Endodermal cell (in vitro differentiated cells): ENCODE measurements at regions not wholly inside any gene's neighbourhood (a gene's known extent, or its start where the extent isn't known, plus 50 kb on each side); places are given as distances from the start of the nearest gene placed in this dataset.

Source experiments
- DNase-seq: peaks from one replicate; pipeline ENCODE4 v3.0.0-alpha.2; 2017
- H3K27ac ChIP-seq: 2 replicates; pipeline ENCODE4 v1.5.1; 2013; ENCODE audit warnings: mild to moderate bottlenecking, low read depth, low read length, moderate library complexity
- H3K27me3 ChIP-seq: 2 replicates; pipeline ENCODE4 v1.6.1; 2013; ENCODE audit warnings: mild to moderate bottlenecking, low read length, moderate library complexity; ENCODE audit not compliant: insufficient read depth, control insufficient read depth, poor library complexity, severe bottlenecking
- H3K36me3 ChIP-seq: 2 replicates; pipeline ENCODE4 v1.7.0; 2013; ENCODE audit warnings: mild to moderate bottlenecking, low read length, moderate library complexity; ENCODE audit not compliant: control insufficient read depth, insufficient read depth
- H3K4me1 ChIP-seq: one replicate; pipeline ENCODE4 v1.7.0; 2013; ENCODE audit warnings: low read length; ENCODE audit not compliant: control insufficient read depth, insufficient read depth
- H3K4me3 ChIP-seq: 2 replicates; pipeline ENCODE4 v1.5.1; 2013; ENCODE audit warnings: mild to moderate bottlenecking, low read length, moderate library complexity
- H3K9ac ChIP-seq: 2 replicates; pipeline ENCODE4 v1.6.1; 2013; ENCODE audit warnings: mild to moderate bottlenecking, low read length, moderate library complexity; ENCODE audit not compliant: poor library complexity, severe bottlenecking; ENCODE audit errors: extremely low read depth
- H3K9me3 ChIP-seq: 2 replicates; pipeline ENCODE4 v1.6.1; 2013; ENCODE audit warnings: mild to moderate bottlenecking, low read length, moderate library complexity; ENCODE audit not compliant: control insufficient read depth
- H3K27ac Mint-ChIP-seq: 2 replicates; pipeline ENCODE4 v1.8.0; 2020; ENCODE audit warnings: mixed read lengths
- H3K27me3 Mint-ChIP-seq: 2 replicates; pipeline ENCODE4 v1.8.0; 2021; ENCODE audit warnings: mild to moderate bottlenecking, mixed read lengths; ENCODE audit not compliant: insufficient read depth
- H3K36me3 Mint-ChIP-seq: 2 replicates; pipeline ENCODE4 v1.8.0; 2020; ENCODE audit warnings: low read depth, mixed read lengths
- H3K4me1 Mint-ChIP-seq: 2 replicates; pipeline ENCODE4 v1.8.0; 2020; ENCODE audit warnings: mixed read lengths
- H3K4me3 Mint-ChIP-seq: 2 replicates; pipeline ENCODE4 v1.8.0; 2020; ENCODE audit warnings: mild to moderate bottlenecking, moderate library complexity, mixed read lengths
- H3K9me3 Mint-ChIP-seq: 2 replicates; pipeline ENCODE4 v1.8.0; 2020; ENCODE audit warnings: mild to moderate bottlenecking, mixed read lengths
- WGBS, 2 experiments: methylation state at CpG; one replicate each; pipeline versions ENCODE4 v1.1.5 to v1.1.7; 2013; ENCODE audit warnings: missing lambda C conversion rate in 2 of 2, mixed read lengths in 1 of 2; ENCODE audit not compliant: insufficient coverage in 1 of 2, insufficient read length in 1 of 2; 5-methylcytosine and 5-hydroxymethylcytosine counted together
- TF ChIP-seq, protein P1 (sequence below): fragments of 200-600 bp; sonication (generic); conservative IDR thresholded peaks from 2 replicates; pipeline ENCODE4 v1.5.0; 2021; ENCODE audit warnings: antibody characterized with exemption, mild to moderate bottlenecking

DNA sequence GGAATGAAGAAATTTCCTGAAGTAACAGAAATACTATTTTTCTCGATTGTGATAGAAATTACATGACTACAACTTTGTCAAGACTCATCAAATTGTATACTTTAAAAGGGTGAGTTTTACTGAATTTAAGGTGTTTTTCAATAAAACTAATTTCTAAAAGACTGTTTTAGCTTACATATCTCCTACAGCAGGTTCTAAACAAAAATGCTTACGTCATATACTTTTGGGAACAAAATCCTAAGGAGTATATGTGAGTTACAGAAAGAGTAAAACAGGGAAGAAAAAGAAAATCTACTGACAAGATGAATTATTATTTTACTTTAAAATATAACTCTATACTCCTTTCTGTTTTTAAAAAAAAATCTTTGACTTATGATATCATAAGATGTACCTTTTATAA is 660.3 kb upstream of the PKDCC start:
- Mint-ChIP-seq H3K4me1 (no peaks in the 10 kb centered on the region), H3K27me3 (no peaks in the 10 kb centered on the region), H3K4me3 (no peak overlapping the region), H3K9me3 (no peaks in the 10 kb centered on the region), H3K36me3 (no peaks in the 10 kb centered on the region), H3K27ac (no peak overlapping the region)
- Histone ChIP-seq H3K4me1 (no peaks in the 10 kb centered on the region), H3K9ac (no peak overlapping the region), H3K36me3 (no peaks in the 10 kb centered on the region), H3K4me3 (no peak overlapping the region), H3K27ac (no peak overlapping the region), H3K27me3 (no peaks in the 10 kb centered on the region), H3K9me3 (no peaks in the 10 kb centered on the region)
- WGBS, 2 experiments, result 97% methylated on average over 2 of the region's 2 CpGs; no CpG with 5 or more reads in 1 of the 2 experiments
- no peak for DNase-seq
- TF ChIP-seq, protein P1, sequence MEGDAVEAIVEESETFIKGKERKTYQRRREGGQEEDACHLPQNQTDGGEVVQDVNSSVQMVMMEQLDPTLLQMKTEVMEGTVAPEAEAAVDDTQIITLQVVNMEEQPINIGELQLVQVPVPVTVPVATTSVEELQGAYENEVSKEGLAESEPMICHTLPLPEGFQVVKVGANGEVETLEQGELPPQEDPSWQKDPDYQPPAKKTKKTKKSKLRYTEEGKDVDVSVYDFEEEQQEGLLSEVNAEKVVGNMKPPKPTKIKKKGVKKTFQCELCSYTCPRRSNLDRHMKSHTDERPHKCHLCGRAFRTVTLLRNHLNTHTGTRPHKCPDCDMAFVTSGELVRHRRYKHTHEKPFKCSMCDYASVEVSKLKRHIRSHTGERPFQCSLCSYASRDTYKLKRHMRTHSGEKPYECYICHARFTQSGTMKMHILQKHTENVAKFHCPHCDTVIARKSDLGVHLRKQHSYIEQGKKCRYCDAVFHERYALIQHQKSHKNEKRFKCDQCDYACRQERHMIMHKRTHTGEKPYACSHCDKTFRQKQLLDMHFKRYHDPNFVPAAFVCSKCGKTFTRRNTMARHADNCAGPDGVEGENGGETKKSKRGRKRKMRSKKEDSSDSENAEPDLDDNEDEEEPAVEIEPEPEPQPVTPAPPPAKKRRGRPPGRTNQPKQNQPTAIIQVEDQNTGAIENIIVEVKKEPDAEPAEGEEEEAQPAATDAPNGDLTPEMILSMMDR, result no peak

DNA sequence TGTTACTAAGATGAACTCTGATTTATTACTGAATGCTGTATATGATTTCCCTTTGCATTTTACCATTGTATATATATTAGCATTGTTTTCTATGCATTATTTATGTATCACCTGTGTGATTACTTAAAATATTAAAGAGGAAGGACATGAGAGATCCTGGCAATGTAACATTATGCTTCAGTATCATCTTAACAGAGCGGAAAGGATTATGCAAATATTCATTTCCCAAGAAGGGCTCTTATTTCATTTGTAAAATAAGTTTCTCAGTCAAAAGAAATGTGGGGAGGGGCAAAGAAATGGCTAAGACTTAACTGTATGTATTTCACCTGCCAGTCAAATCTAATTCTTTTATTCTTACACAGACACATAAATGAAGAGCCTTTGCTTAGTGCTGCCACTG is 654.2 kb upstream of the PKDCC start:
- Histone ChIP-seq H3K4me3 (no peak overlapping the region), H3K27me3 (no peaks in the 10 kb centered on the region), H3K36me3 (no peaks in the 10 kb centered on the region), H3K9ac (no peak overlapping the region), H3K9me3 (peaks cover 9% of the 10 kb centered on the region), H3K27ac (no peak overlapping the region), H3K4me1 (no peaks in the 10 kb centered on the region)
- Mint-ChIP-seq H3K9me3 (peaks cover 13% of the 10 kb centered on the region), H3K4me1 (no peaks in the 10 kb centered on the region), H3K36me3 (no peaks in the 10 kb centered on the region), H3K27me3 (no peaks in the 10 kb centered on the region), H3K4me3 (no peak overlapping the region), H3K27ac (no peak overlapping the region)
- 80 to 92% methylated on average over 1 of the region's 1 CpG for WGBS, 2 experiments
- no peak for DNase-seq
- TF ChIP-seq, protein P1, result no peak

DNA sequence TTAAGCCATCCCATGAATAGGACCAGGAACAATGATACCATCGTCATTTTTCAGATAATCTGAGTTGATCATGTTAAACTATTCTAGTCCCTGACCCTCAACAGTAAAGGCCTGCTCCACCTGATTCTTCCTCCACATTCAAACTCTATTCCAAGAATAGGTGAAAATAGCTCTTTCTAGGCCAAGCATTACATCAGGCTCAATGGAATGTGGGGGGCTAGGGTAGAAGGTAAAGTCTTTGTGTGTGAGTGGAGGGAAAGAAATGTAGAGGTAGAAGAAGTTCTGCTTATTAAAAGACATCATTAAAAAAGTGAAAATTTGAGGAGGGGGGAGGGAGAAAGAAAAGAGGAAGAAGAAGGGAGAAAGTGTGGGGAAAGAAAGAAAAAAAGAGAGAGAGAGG is 653.3 kb upstream of the PKDCC start:
- Mint-ChIP-seq H3K27ac (peak overlapping the region; percentile 40), H3K4me1 (no peaks in the 10 kb centered on the region), H3K27me3 (no peaks in the 10 kb centered on the region), H3K9me3 (peaks cover 13% of the 10 kb centered on the region), H3K36me3 (no peaks in the 10 kb centered on the region), H3K4me3 (no peak overlapping the region)
- H3K27me3 ChIP-seq, result no peaks in the 10 kb centered on the region
- no peak overlapping the region for H3K4me3 ChIP-seq
- H3K27ac ChIP-seq, result no peak overlapping the region
- no peaks in the 10 kb centered on the region for H3K4me1 ChIP-seq
- no peak for DNase-seq
- no peaks in the 10 kb centered on the region for H3K36me3 ChIP-seq
- no peak overlapping the region for H3K9ac ChIP-seq
- peaks cover 9% of the 10 kb centered on the region for H3K9me3 ChIP-seq
- WGBS, 2 experiments, result 71 to 76% methylated on average over 1 of the region's 1 CpG
- TF ChIP-seq, protein P1, result no peak
